ENCODE measurements at regions not wholly inside any gene's neighbourhood (a gene's known extent, or its start where the extent isn't known, plus 50 kb on each side); places are given as distances from the start of the nearest gene placed in this dataset.

GRCh38 chr15:36497901-36498300, 81.5 kb upstream of the CDIN1 start:
- no peak for TF ChIP-seq SMC3 (conservative IDR thresholded peaks at IDR 0.05; ENCODE audit: poor library complexity)
- TF ChIP-seq EZH2 (IDR thresholded peaks at IDR 0.05; ENCODE audit: borderline replicate concordance, insufficient read depth, low read length, poor library complexity, severe bottlenecking): no peak
- TF ChIP-seq TAF1 (IDR thresholded peaks at IDR 0.05; ENCODE audit: low read depth): no peak
- TF ChIP-seq CTCF (IDR thresholded peaks at IDR 0.05; ENCODE audit: poor library complexity, severe bottlenecking): no peak
- Histone ChIP-seq H3K27ac (ENCODE audit: low read length) (no peak overlapping the region), H4K20me1 (ENCODE audit: insufficient read depth) (no peaks in the 10 kb centered on the region), H3K9me2 (ENCODE audit: insufficient read depth, low read length) (no peaks in the 10 kb centered on the region), H2AFZ (ENCODE audit: low read depth, low read length) (no peak overlapping the region), H3F3A (ENCODE audit: insufficient read depth, low read length, poor library complexity, severe bottlenecking) (no peaks in the 10 kb centered on the region), H3K4me2 (ENCODE audit: low read length) (no peak overlapping the region), H3K4me3 (ENCODE audit: low read length) (no peak overlapping the region), H3K27me3 (ENCODE audit: insufficient read depth, low read depth, low read length) (no peaks in the 10 kb centered on the region), H3K9me3 (ENCODE audit: low read length) (no peaks in the 10 kb centered on the region), H3K9ac (ENCODE audit: low read length) (no peak overlapping the region), H3K79me2 (replicated peaks; ENCODE audit: insufficient read depth, low read length) (peaks cover 17% of the 10 kb centered on the region), H3K36me3 (ENCODE audit: insufficient read depth, low read length) (no peaks in the 10 kb centered on the region)

GRCh38 chr15:36498401-36498800, 81.0 kb upstream of the CDIN1 start:
- Histone ChIP-seq H2AFZ (ENCODE audit: low read depth, low read length) (no peak overlapping the region), H3F3A (ENCODE audit: insufficient read depth, low read length, poor library complexity, severe bottlenecking) (no peaks in the 10 kb centered on the region), H3K27ac (ENCODE audit: low read length) (no peak overlapping the region), H3K4me2 (ENCODE audit: low read length) (no peak overlapping the region), H3K9me2 (ENCODE audit: insufficient read depth, low read length) (no peaks in the 10 kb centered on the region), H3K9ac (ENCODE audit: low read length) (no peak overlapping the region), H3K36me3 (ENCODE audit: insufficient read depth, low read length) (no peaks in the 10 kb centered on the region), H3K4me3 (ENCODE audit: low read length) (no peak overlapping the region), H4K20me1 (ENCODE audit: insufficient read depth) (no peaks in the 10 kb centered on the region), H3K27me3 (ENCODE audit: insufficient read depth, low read depth, low read length) (no peaks in the 10 kb centered on the region), H3K9me3 (ENCODE audit: low read length) (no peaks in the 10 kb centered on the region), H3K79me2 (replicated peaks; ENCODE audit: insufficient read depth, low read length) (peaks cover 20% of the 10 kb centered on the region)
- TF ChIP-seq POLR2AphosphoS5 (IDR thresholded peaks at IDR 0.05): no peak
- TF ChIP-seq TAF1 (IDR thresholded peaks at IDR 0.05; ENCODE audit: low read depth): no peak
- no peak for TF ChIP-seq EP300 (conservative IDR thresholded peaks at IDR 0.05; ENCODE audit: poor library complexity, severe bottlenecking)
- no peak for TF ChIP-seq RAD21 (conservative IDR thresholded peaks at IDR 0.05)
- TF ChIP-seq MXI1 (conservative IDR thresholded peaks at IDR 0.05; ENCODE audit: poor library complexity, severe bottlenecking): no peak
- TF ChIP-seq SMC3 (conservative IDR thresholded peaks at IDR 0.05; ENCODE audit: poor library complexity): no peak
- TF ChIP-seq EZH2 (IDR thresholded peaks at IDR 0.05; ENCODE audit: borderline replicate concordance, insufficient read depth, low read length, poor library complexity, severe bottlenecking): no peak
- no peak for TF ChIP-seq CTCF (IDR thresholded peaks at IDR 0.05; ENCODE audit: poor library complexity, severe bottlenecking)
- TF ChIP-seq REST (IDR thresholded peaks at IDR 0.05; ENCODE audit: borderline replicate concordance): no peak

Data from neural cell (in vitro differentiated cells).